BE2C (cell line): ENCODE measurements at regions not wholly inside any gene's neighbourhood (a gene's known extent, or its start where the extent isn't known, plus 50 kb on each side); places are given as distances from the start of the nearest gene placed in this dataset.
"Not testable (repeated sequence)": the region's sequence is repeated elsewhere in the genome, so short reads cannot be mapped to it uniquely, and the experiment has no call there.

Source experiments
- DNase-seq: peaks from one replicate; pipeline ENCODE4 v3.0.0-alpha.2; 2020
- H3K27me3 ChIP-seq: fragments of 250-450 bp; sonication (Bioruptor Pico); 2 replicates; pipeline ENCODE4 v1.5.1; 2020; ENCODE audit warnings: mild to moderate bottlenecking
- H3K36me3 ChIP-seq: fragments of 250-450 bp; sonication (Bioruptor Pico); 2 replicates; pipeline ENCODE4 v1.5.1; 2020; ENCODE audit warnings: mild to moderate bottlenecking
- H3K4me1 ChIP-seq: fragments of 250-450 bp; sonication (Bioruptor Pico); 2 replicates; pipeline ENCODE4 v1.5.1; 2020
- H3K4me3 ChIP-seq: 2 replicates; pipeline ENCODE4 v1.5.1; 2011; ENCODE audit warnings: low read depth, low read length
- H3K9me3 ChIP-seq: fragments of 250-450 bp; sonication (Bioruptor Pico); 2 replicates; pipeline ENCODE4 v1.5.1; 2020
- TF ChIP-seq, protein P1 (sequence below): IDR thresholded peaks from 2 replicates; pipeline ENCODE4 v1.5.1; 2012; ENCODE audit warnings: mild to moderate bottlenecking, low read depth, low read length

DNA sequence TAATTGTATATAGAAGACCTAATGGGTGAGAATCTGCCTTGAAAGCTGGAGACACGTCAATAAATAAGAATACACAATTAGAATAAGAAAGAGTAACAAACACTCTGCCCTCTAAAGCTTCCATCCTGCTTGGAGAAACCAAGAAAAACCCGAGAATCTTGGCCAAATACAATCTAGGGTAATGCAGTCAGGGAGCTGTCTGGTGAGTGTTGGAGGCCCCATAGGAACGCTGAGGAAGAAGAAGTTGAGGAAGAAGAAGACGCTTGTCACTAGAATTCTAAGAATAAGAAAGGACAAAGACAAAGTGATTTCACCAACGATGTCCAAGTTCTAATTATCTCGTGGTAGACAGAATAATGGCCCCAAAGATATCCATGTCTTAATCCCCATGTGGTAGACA is 4485.9 kb upstream of the OR11H1 start:
- H3K9me3 ChIP-seq: no peaks in the 10 kb centered on the region; the same call in 1 of the 2 replicates
- no peaks in the 10 kb centered on the region for H3K4me1 ChIP-seq
- no peak overlapping the region for H3K4me3 ChIP-seq
- TF ChIP-seq, protein P1, sequence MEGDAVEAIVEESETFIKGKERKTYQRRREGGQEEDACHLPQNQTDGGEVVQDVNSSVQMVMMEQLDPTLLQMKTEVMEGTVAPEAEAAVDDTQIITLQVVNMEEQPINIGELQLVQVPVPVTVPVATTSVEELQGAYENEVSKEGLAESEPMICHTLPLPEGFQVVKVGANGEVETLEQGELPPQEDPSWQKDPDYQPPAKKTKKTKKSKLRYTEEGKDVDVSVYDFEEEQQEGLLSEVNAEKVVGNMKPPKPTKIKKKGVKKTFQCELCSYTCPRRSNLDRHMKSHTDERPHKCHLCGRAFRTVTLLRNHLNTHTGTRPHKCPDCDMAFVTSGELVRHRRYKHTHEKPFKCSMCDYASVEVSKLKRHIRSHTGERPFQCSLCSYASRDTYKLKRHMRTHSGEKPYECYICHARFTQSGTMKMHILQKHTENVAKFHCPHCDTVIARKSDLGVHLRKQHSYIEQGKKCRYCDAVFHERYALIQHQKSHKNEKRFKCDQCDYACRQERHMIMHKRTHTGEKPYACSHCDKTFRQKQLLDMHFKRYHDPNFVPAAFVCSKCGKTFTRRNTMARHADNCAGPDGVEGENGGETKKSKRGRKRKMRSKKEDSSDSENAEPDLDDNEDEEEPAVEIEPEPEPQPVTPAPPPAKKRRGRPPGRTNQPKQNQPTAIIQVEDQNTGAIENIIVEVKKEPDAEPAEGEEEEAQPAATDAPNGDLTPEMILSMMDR: no peak
- no peaks in the 10 kb centered on the region for H3K27me3 ChIP-seq
- no peaks in the 10 kb centered on the region for H3K36me3 ChIP-seq
- no peak for DNase-seq

DNA sequence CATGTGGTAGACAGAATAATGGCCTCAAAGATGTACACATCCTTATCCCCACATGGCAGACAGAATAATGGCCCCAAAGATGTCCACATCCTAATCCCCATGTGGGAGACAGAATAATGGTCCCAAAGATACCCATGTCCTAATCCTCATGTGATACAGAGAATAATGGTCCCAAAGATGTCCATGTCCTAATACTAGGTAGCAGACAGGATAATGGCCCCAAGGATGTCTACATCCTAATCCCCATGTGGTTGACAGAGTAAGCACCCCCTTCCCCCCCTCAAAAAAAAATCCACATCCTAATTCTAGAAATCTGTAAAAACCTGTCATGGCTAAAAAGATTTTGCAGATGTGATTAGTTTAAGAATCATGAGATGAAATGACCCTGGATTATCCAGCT is 4484.7 kb upstream of the OR11H1 start:
- H3K4me1 ChIP-seq, H3K27me3 ChIP-seq, H3K4me3 ChIP-seq, H3K36me3 ChIP-seq, DNase-seq, H3K9me3 ChIP-seq: not testable (repeated sequence)

DNA sequence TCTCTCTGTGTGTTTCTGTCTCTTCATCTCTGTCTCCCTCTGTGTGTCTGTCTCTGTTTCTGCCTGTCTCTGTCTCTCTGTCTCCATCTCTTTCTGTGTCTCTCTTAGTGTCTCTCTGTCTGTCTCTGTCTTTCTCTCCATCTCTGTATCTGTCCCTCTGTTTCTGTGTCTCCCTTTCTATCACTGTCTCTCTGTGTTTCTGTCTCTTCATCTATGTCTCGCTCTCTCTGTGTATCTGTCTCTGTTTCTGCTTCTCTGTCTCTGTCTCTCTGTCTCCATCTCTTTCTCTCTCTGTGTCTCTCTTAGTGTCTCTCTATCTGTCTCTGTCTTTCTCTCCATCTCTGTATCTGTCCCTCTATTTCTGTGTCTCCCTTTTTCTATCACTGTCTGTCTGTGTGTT is 4479.1 kb upstream of the OR11H1 start:
- not testable (repeated sequence) for H3K4me1 ChIP-seq, H3K36me3 ChIP-seq, H3K27me3 ChIP-seq, DNase-seq, H3K9me3 ChIP-seq, H3K4me3 ChIP-seq

DNA sequence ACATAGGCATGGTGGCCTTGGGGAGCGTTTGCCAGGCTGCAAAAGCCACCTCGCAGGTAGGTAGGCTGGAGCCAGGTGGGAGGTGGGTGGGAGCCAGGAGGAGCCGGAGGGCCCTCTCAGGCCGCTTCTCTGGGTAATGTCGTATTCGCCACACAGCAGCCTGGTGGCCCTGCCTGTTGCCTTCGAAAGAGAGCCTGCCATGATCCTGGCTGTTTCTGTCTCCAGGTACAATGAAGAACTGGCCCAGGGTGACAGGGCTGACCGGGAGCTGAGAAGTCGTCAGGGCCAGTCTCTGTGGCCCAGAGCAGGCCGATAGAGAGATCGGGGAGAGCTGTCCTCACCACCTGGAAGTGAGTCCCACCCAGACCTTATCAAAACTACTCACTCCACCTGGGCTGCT is 4477.8 kb upstream of the OR11H1 start:
- not testable (repeated sequence) for H3K9me3 ChIP-seq, DNase-seq, H3K4me3 ChIP-seq, H3K4me1 ChIP-seq, H3K27me3 ChIP-seq, H3K36me3 ChIP-seq

DNA sequence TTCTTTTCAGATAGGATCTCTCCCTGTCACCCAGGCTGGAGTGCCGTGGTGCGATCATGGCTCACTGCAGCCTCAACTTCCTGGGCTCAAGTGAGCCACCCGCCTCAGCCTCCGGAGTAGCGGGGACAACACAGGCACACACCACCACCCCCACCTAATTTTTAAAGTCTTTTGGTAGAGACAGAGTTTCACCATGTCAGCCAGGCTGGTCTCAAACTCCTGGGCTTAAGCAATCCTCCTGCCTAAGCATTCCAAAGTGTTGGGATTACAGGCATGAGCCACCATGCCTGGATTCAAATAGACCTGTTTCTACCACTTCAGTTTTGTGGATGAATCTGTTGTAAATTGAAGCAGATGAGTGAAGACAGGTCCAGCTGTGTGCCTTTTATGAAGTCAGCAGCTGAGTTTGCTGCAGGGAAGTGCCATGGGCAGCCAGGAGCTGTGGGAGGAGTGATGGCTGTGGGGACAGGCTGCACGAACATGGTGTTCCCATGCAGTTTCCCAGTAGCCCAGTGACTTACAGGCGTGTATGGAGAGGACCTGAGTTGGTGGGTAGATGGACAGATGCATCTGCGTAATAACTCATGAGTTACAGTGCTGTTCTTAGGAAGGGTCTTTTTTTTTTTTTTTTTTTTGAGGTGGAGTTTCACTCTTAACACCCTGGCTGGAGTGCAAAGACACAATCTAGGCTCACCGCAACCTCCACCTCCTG is 4476.4 kb upstream of the OR11H1 start:
- H3K4me1 ChIP-seq, H3K4me3 ChIP-seq, H3K36me3 ChIP-seq, DNase-seq, H3K27me3 ChIP-seq, H3K9me3 ChIP-seq: not testable (repeated sequence)

DNA sequence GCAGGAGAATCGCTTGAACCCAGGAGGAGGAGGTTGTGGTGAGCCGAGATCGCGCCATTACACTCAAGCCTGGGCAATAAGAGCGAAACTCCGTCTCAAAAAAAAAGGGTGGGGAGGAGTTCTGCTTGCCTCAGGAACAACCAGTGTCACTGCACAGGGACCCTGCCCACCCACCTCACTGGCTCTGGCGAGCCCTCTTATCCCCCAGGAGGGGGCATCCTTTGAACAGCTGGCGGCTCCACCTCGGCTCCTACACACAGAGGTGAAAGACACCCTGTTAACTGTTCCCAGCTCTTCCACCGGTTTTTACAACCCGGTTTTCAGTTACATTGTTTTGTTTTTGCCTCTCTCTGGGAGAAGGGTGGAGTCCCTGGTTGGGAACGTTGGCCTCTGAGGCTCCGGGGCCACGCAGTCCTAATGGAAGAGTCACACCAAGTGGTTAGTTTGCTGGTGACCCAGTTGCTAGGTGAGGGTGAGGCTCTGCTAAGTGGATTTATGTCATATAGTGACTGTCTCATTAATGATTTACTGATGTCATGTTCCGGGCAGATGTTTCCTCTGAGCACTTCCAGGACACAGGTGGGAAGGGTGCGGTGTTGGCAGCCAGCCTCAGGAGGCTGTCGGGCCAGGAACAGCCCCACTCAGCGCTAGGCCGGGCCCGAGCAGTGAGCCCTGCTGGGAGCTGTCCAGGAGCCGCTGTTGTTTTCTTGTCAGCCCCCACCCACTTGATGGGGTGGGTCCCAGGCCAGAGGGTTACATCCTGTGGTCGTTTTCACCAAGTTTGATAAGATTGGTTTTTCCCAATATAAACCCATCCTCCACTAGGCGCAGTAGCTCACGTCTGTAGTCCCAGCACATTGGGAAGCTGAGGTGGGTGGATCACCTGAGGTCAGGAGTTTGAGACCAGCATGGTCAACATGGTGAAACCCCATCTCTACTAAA is 4474.3 kb upstream of the OR11H1 start:
- not testable (repeated sequence) for H3K4me1 ChIP-seq, H3K36me3 ChIP-seq
- H3K9me3 ChIP-seq: peaks cover 19% of the 10 kb centered on the region

DNA sequence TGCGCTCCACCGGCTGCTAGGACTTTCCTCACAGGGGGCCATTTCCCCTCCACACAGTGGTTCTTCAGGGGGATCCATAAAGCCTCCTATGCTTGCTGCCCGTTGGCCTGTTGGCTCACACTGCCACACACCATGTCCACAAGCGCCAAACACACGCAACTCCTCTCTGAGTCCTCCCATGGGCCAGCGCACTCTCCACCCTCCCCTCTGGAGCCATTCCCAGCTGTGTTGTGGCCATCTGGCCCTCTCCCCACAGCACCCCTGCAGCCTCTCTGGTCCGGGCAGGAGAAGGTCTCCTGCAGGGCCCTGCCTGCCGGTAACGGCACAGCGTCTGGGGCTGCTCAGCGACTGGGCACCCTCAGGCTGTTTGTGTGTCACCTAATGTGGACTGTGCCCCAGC is 4473.3 kb upstream of the OR11H1 start:
- H3K27me3 ChIP-seq, DNase-seq, H3K36me3 ChIP-seq, H3K4me3 ChIP-seq, H3K4me1 ChIP-seq: not testable (repeated sequence)
- H3K9me3 ChIP-seq: peaks cover 19% of the 10 kb centered on the region

More for the DNA sequence above, 4474.3 kb upstream of the OR11H1 start:
- not testable (repeated sequence) for DNase-seq, H3K27me3 ChIP-seq, H3K4me3 ChIP-seq

DNA sequence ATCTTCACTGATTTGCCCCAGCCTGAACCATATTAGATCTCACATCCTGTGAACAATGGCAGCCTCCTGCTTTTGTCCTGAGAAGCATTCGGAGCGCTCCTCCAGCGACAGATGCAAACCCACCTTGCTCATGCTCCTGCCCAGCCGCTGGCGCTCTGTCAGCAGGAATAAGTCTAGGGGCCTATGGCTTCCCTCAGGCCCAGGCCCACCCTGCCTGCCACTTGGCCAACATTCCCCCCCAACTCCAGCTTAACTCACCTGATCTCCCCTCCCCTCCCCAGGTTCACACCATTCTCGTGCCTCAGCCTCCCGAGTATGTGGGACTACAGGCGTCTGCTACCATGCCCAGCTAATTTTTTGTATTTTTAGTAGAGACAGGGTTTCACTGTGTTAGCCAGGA is 4472.8 kb upstream of the OR11H1 start:
- H3K36me3 ChIP-seq, H3K4me1 ChIP-seq, H3K4me3 ChIP-seq, H3K27me3 ChIP-seq, DNase-seq: not testable (repeated sequence)
- peaks cover 19% of the 10 kb centered on the region for H3K9me3 ChIP-seq

DNA sequence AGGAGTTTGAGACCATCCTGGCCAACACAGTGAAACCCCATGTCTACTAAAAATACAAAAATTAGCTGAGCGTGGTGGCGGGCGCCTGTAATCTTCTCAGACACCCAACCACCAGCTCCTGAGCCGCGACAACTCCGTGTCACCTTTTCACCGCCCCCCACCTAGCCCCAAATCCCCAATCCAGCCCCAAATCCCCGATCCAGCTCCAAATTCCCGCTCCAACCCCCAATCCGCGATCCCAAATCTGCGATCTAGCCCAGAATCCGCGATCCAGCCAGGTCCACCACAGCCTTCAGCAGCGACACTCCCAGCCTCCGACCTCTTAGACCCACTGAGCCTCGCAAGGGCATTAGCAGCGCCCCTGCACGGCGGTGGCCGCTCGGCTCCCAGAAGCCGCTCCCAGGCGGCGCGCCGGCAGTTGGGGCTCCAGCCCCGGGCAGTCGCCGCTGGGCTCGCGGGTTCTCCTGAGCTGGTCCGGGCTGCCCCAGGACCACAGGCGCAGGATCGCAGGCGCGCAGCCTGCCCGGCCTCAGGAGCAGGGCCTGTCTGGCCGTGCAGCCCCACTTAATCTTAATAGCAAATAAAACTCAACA is 4469.9 kb upstream of the OR11H1 start:
- not testable (repeated sequence) for H3K27me3 ChIP-seq, H3K4me3 ChIP-seq, DNase-seq, H3K36me3 ChIP-seq, H3K4me1 ChIP-seq
- H3K9me3 ChIP-seq: peaks cover 19% of the 10 kb centered on the region

DNA sequence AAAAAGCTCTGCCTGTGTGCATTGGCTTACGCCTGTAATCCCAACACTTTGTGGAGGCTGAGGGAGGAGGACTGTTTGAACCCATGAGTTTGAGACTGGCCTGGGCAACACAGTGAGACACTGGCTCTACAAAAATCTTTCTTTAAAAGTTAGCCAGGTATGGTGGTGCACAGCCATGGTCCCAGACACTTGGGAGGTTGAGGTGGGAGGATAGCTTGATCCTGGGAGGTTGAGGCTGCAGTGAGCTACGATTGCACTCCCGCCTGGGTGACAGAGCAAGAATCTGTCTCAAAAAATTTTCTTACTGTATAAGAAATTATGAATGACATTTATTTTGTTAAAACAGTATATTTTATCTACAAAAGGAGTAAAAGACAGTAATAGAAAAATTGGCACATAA is 4468.9 kb upstream of the OR11H1 start:
- not testable (repeated sequence) for H3K27me3 ChIP-seq

DNA sequence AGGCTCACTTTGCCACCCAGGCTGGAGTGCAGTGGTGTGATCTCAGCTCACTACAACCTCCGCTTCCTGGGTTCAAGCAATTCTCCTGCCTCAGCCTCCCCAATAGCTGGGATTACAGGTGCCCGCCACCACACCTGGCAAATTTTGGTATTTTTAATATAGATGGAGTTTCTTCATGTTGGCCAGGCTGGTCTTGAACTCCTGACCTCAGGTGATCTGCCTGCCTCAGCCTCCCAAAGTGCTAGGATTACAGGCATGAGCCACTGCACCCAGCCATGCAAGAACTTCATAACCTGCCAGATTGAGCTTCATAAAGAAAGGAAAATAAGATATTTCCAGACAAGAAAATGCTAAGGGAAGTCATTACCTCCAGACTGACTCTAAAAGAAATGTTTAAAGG is 4467.2 kb upstream of the OR11H1 start:
- peaks cover 16% of the 10 kb centered on the region for H3K9me3 ChIP-seq
- not testable (repeated sequence) for H3K4me1 ChIP-seq, DNase-seq, H3K36me3 ChIP-seq, H3K4me3 ChIP-seq, H3K27me3 ChIP-seq

More for the DNA sequence above, 4468.9 kb upstream of the OR11H1 start:
- H3K9me3 ChIP-seq: peaks cover 21% of the 10 kb centered on the region
- DNase-seq, H3K4me1 ChIP-seq, H3K36me3 ChIP-seq, H3K4me3 ChIP-seq: not testable (repeated sequence)

DNA sequence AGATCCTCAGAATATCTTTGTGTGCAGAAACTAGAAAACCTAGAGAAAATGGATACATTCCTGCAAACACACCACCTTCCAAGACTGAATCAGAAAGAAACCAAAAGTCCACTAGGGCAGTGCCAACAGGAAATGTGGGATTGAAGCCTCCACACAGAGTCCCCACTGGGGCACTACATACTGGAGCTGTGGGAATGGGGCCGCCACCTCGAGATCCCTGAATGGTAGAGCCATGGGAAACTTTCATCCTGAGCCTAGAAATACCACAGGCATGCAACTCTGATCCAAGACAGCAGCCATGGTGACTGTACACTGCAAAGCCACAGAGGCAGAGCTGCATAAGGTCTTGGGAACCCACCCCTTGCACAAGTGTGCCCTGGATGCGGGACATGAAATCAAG is 4465.5 kb upstream of the OR11H1 start:
- not testable (repeated sequence) for H3K4me3 ChIP-seq, DNase-seq, H3K36me3 ChIP-seq, H3K9me3 ChIP-seq, H3K27me3 ChIP-seq, H3K4me1 ChIP-seq

DNA sequence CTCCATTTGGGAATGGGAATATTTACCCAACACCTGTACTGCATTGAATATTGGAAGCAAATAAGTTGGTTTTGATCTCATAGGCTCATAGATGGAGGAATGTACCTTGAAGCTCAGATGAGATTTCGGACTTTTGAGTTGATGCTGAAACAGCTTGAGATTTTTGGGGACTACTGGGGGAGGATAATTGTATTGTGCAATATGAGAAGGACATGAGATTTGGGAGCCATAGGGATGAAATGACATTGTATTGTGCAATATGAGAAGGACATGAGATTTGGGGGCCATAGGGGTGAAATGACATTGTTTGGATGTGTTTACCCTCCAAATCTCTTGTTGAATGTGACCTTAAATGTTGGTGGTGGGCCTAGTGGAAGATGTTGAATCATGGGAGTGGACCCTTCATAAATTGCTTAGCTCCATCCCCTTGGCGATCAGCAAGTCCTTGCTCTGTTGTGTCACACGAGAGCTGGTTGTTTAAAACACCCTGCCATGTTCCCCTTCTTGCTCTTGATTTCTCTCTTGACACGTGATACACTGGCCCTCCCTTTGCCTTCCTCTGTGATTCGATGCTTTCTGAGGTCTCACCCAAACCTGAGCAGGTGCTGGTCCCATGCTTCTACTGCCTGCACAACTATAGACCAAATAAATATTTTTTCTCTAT is 4464.8 kb upstream of the OR11H1 start:
- H3K4me3 ChIP-seq, DNase-seq, H3K36me3 ChIP-seq, H3K4me1 ChIP-seq, H3K9me3 ChIP-seq, H3K27me3 ChIP-seq: not testable (repeated sequence)

DNA sequence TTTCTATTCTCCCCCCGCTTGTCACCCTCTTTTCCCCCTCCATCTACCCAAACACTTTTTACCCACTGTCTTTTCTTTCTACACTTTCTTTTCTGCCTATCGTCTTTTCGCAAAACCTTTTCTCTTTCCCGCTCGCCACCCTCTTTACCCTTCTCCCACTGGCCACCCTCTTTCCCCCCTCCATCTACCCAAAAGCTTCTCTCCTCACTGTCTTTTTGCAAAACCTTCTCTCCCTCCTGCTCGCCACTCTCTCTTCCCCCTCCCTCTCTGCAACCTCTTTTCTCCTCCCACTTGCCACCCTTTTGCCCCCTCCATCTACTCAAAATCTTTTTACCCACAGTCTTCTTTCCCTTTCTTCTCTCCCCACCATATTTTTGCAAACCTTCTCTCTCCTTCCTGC is 4462.8 kb upstream of the OR11H1 start:
- not testable (repeated sequence) for DNase-seq, H3K4me3 ChIP-seq, H3K9me3 ChIP-seq, H3K4me1 ChIP-seq, H3K27me3 ChIP-seq, H3K36me3 ChIP-seq
